Endothelial cell of umbilical vein (primary cell): ENCODE measurements at regions not wholly inside any gene's neighbourhood (a gene's known extent, or its start where the extent isn't known, plus 50 kb on each side); places are given as distances from the start of the nearest gene placed in this dataset.

Experiments
- BruUV-seq: library from RNA; stranded (reverse); fragments of 400-500 nt; replicated peaks from 2 replicates; lab custom pipeline; 2021; lab: Mats Ljungman, UMichigan
- CTCF ChIA-PET: fragments of 300-600, 350-600 bp; sonication (Branson Sonifier 250); formaldehyde crosslinking; loops from one replicate; lab custom pipeline; 2021; ENCODE audit warnings: antibody characterized with exemption, inconsistent platforms; lab: Charles Lee
- POLR2A ChIA-PET: fragments of 300-600, 350-600 bp; sonication (Branson Sonifier 250); formaldehyde crosslinking; loops from one replicate; lab custom pipeline; 2021; ENCODE audit warnings: antibody characterized with exemption, inconsistent platforms; lab: Charles Lee
- DNase-seq: peaks from one replicate; pipeline ENCODE4 v3.0.0-alpha.2; 2011; ENCODE audit warnings: low read depth, low spot score
- FAIRE-seq: peaks from 2 replicates; lab custom pipeline; 2011; peaks lifted over from hg19 to GRCh38; lab: Jason Lieb, UNC
- H2AFZ ChIP-seq: 2 replicates; pipeline ENCODE4 v1.6.0; 2012; ENCODE audit warnings: low read depth, low read length, control low read depth, inconsistent platforms
- H3K27ac ChIP-seq: 2 replicates; pipeline ENCODE4 v1.5.1; 2011; ENCODE audit warnings: low read depth, mild to moderate bottlenecking, control low read depth, low read length, moderate library complexity; ENCODE audit not compliant: insufficient read depth
- H3K27me3 ChIP-seq, 2 experiments: 2 replicates each; pipeline versions ENCODE4 v1.6.0 to v1.6.1; 2011; ENCODE audit warnings: low read length in 2 of 2, mixed read lengths in 1 of 2; ENCODE audit not compliant: control insufficient read depth in 2 of 2, insufficient read depth in 2 of 2
- H3K36me3 ChIP-seq, 2 experiments: 2 replicates in 1 of 2; 3 replicates in 1 of 2; pipeline ENCODE4 v1.5.1; 2011; ENCODE audit warnings: low read length in 2 of 2, mild to moderate bottlenecking in 1 of 2, moderate library complexity in 1 of 2; ENCODE audit not compliant: control insufficient read depth in 2 of 2, insufficient read depth in 2 of 2; ENCODE audit errors: extremely low read depth in 1 of 2
- H3K4me1 ChIP-seq: 3 replicates; pipeline ENCODE4 v1.5.1; 2011; ENCODE audit warnings: mild to moderate bottlenecking, low read length; ENCODE audit not compliant: control insufficient read depth, insufficient read depth; ENCODE audit errors: extremely low read depth
- H3K4me2 ChIP-seq: 2 replicates; pipeline ENCODE4 v1.6.1; 2011; ENCODE audit warnings: low read length, control low read depth, mixed read lengths; ENCODE audit not compliant: insufficient read depth
- H3K4me3 ChIP-seq, 3 experiments: fragments of 200-600 bp in 1 of 3; sonication (generic), shearing (Covaris generic) in 1 of 3; replicated peaks in 1 of 3; 2 replicates each; pipeline ENCODE4 v1.5.1; 2011 to 2016; ENCODE audit warnings: control low read depth in 3 of 3, low read length in 3 of 3, mild to moderate bottlenecking in 2 of 3, inconsistent platforms in 1 of 3, low read depth in 1 of 3, moderate library complexity in 1 of 3; ENCODE audit not compliant: insufficient read depth in 1 of 3
- H3K79me2 ChIP-seq: 2 replicates; pipeline ENCODE4 v1.6.0; 2012; ENCODE audit warnings: low read length, inconsistent platforms; ENCODE audit not compliant: control insufficient read depth, insufficient read depth
- H3K9ac ChIP-seq: replicated peaks from 2 replicates; pipeline ENCODE3; 2011; ENCODE audit warnings: low read length, control low read depth; ENCODE audit not compliant: insufficient read depth; ENCODE audit errors: extremely low read depth
- H3K9me1 ChIP-seq: replicated peaks from 3 replicates; pipeline ENCODE4 v1.6.0; 2011; ENCODE audit warnings: mild to moderate bottlenecking, low read length; ENCODE audit not compliant: control insufficient read depth, insufficient read depth; ENCODE audit errors: extremely low read depth
- H3K9me3 ChIP-seq: replicated peaks from 2 replicates; pipeline ENCODE4 v1.5.1; 2012; ENCODE audit warnings: low read length, inconsistent platforms; ENCODE audit not compliant: control insufficient read depth, insufficient read depth
- H4K20me1 ChIP-seq: replicated peaks from 2 replicates; pipeline ENCODE3; 2011; ENCODE audit warnings: mild to moderate bottlenecking, low read length; ENCODE audit not compliant: control insufficient read depth, insufficient read depth; ENCODE audit errors: extremely low read depth
- CTCF ChIP-seq, 2 donors: IDR thresholded peaks; 1 replicate in 1 of 2; 2 replicates in 1 of 2; pipeline ENCODE4 v1.5.1; 2011; ENCODE audit warnings: low read length in 2 of 2, mild to moderate bottlenecking in 2 of 2, moderate library complexity in 2 of 2, control low read depth in 1 of 2, inconsistent platforms in 1 of 2, low read depth in 1 of 2; ENCODE audit not compliant: insufficient read depth in 1 of 2; ENCODE audit errors: extremely low read depth in 1 of 2
- EZH2 ChIP-seq: IDR thresholded peaks from 2 replicates; pipeline ENCODE4 v1.6.1; 2012; ENCODE audit warnings: borderline replicate concordance, low read depth, mild to moderate bottlenecking, moderate library complexity, low read length, inconsistent platforms; ENCODE audit not compliant: severe bottlenecking
- FOS ChIP-seq: IDR thresholded peaks from 2 replicates; pipeline ENCODE4 v1.6.1; 2011; ENCODE audit warnings: mild to moderate bottlenecking, low read length, moderate library complexity, borderline replicate concordance; ENCODE audit not compliant: insufficient read depth
- GATA2 ChIP-seq: IDR thresholded peaks from 2 replicates; pipeline ENCODE4 v1.7.0; 2011; ENCODE audit warnings: low read depth, mild to moderate bottlenecking, moderate library complexity, mixed read lengths, low read length; ENCODE audit not compliant: insufficient read length, insufficient read depth
- JUN ChIP-seq: IDR thresholded peaks from 2 replicates; pipeline ENCODE4 v1.6.1; 2011; ENCODE audit warnings: borderline replicate concordance, low read depth; ENCODE audit not compliant: insufficient read length, insufficient read depth
- MAX ChIP-seq: IDR thresholded peaks from 2 replicates; pipeline ENCODE4 v1.6.1; 2011; ENCODE audit not compliant: insufficient read depth, insufficient read length
- MYC ChIP-seq: IDR thresholded peaks from one replicate; pipeline ENCODE4 v1.6.1; 2011; ENCODE audit warnings: mild to moderate bottlenecking, low read depth, low read length
- POLR2A ChIP-seq: IDR thresholded peaks from 2 replicates; pipeline ENCODE4 v1.6.1; 2012; ENCODE audit warnings: low read depth, mild to moderate bottlenecking, control low read depth, low read length
- POLR2AphosphoS5 ChIP-seq: IDR thresholded peaks from 2 replicates; pipeline ENCODE4 v1.6.1; 2012; ENCODE audit warnings: low read depth, mild to moderate bottlenecking, control low read depth, low read length, moderate library complexity; ENCODE audit not compliant: insufficient read depth
- dilution Hi-C: fragments of 300-500 bp; cut with MboI; formaldehyde crosslinking; loops from one replicate; pipeline ENCODE4 v1.15.0; 2019; ENCODE audit warnings: low sequenced_read_pairs; ENCODE audit not compliant: extremely low pct_ligation_motif_present
- intact Hi-C: fragments of 100-400 bp; cut with micrococcal nuclease; formaldehyde crosslinking; loops from one replicate; pipeline ENCODE4 v1.10.0; 2022

- POLR2A ChIA-PET, result no interaction called here
- FAIRE-seq, result no peak
Measured at GRCh38 chr6:77151241-77151640, 312.1 kb downstream of the HTR1B start.

GRCh38 chr6:77150736-77151135, 312.6 kb downstream of the HTR1B start:
- dilution Hi-C loops, result no loop called here
- no peaks in the 10 kb centered on the region for H3K9me3 ChIP-seq
- no peak overlapping the region for H2AFZ ChIP-seq
- FAIRE-seq (no peak), DNase-seq (no peak)
- ChIA-PET POLR2A (no interaction called here), CTCF (no interaction called here)
- H3K27me3 ChIP-seq, result no peaks in the 10 kb centered on the region
- H3K36me3 ChIP-seq, result no peaks in the 10 kb centered on the region
- H3K4me1 ChIP-seq, result no peaks in the 10 kb centered on the region
- no peak overlapping the region for H3K9ac ChIP-seq
- H3K27ac ChIP-seq, result no peak overlapping the region
- no peak overlapping the region for H3K4me2 ChIP-seq
- H3K79me2 ChIP-seq, result no peaks in the 10 kb centered on the region
- no TSS peak for BruUV-seq
- no peaks in the 10 kb centered on the region for H3K9me1 ChIP-seq
- intact Hi-C loops, result no loop called here
- H3K4me3 ChIP-seq, result no peak overlapping the region
- no peaks in the 10 kb centered on the region for H4K20me1 ChIP-seq
- TF ChIP-seq POLR2AphosphoS5 (no peak), JUN (no peak), MAX (no peak), CTCF (IDR thresholded peaks at IDR 0.05; ENCODE audit: extremely low read depth in 1 of 2, insufficient read depth in 1 of 2, low read depth in 1 of 2, low read length in 2 of 2) (no peak), EZH2 (no peak), GATA2 (no peak), POLR2A (no peak), MYC (no peak), FOS (no peak)

More at GRCh38 chr6:77151241-77151640, 312.1 kb downstream of the HTR1B start:
- no peak for DNase-seq
- Histone ChIP-seq H3K9ac (no peak overlapping the region), H3K9me3 (no peaks in the 10 kb centered on the region), H3K4me3 (no peak overlapping the region), H3K9me1 (no peaks in the 10 kb centered on the region), H3K4me2 (no peak overlapping the region), H3K27ac (no peak overlapping the region), H3K4me1 (no peaks in the 10 kb centered on the region), H3K36me3 (no peaks in the 10 kb centered on the region), H4K20me1 (no peaks in the 10 kb centered on the region), H3K27me3 (no peaks in the 10 kb centered on the region), H2AFZ (no peak overlapping the region), H3K79me2 (no peaks in the 10 kb centered on the region)
- dilution Hi-C loops (no loop called here), intact Hi-C loops (no loop called here)
- BruUV-seq, result no TSS peak
- CTCF ChIA-PET, result no interaction called here
- TF ChIP-seq MAX (no peak), GATA2 (no peak), EZH2 (no peak)
